ENCODE measurements at regions not wholly inside any gene's neighbourhood (a gene's known extent, or its start where the extent isn't known, plus 50 kb on each side); places are given as distances from the start of the nearest gene placed in this dataset.

- Histone ChIP-seq H3K27me3 (ENCODE audit: control insufficient read depth, insufficient read depth, low read length) (no peaks in the 10 kb centered on the region), H3K9me3 (ENCODE audit: control insufficient read depth, insufficient read depth, low read depth, low read length) (no peaks in the 10 kb centered on the region), H3K4me3 (ENCODE audit: low read depth in 2 of 2, low read length in 2 of 2) (no peak overlapping the region), H3K36me3 (ENCODE audit: control insufficient read depth, insufficient read depth, low read length) (no peaks in the 10 kb centered on the region), H3K27ac (ENCODE audit: low read length) (no peak overlapping the region), H3K4me1 (ENCODE audit: control insufficient read depth, insufficient read depth, low read length) (no peaks in the 10 kb centered on the region)
- POLR2A ChIA-PET = no interaction called here
- CTCF ChIA-PET = no interaction called here
- TF ChIP-seq, protein P1, sequence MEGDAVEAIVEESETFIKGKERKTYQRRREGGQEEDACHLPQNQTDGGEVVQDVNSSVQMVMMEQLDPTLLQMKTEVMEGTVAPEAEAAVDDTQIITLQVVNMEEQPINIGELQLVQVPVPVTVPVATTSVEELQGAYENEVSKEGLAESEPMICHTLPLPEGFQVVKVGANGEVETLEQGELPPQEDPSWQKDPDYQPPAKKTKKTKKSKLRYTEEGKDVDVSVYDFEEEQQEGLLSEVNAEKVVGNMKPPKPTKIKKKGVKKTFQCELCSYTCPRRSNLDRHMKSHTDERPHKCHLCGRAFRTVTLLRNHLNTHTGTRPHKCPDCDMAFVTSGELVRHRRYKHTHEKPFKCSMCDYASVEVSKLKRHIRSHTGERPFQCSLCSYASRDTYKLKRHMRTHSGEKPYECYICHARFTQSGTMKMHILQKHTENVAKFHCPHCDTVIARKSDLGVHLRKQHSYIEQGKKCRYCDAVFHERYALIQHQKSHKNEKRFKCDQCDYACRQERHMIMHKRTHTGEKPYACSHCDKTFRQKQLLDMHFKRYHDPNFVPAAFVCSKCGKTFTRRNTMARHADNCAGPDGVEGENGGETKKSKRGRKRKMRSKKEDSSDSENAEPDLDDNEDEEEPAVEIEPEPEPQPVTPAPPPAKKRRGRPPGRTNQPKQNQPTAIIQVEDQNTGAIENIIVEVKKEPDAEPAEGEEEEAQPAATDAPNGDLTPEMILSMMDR (IDR thresholded peaks at IDR 0.05) = no peak
- no peak for TF ChIP-seq TCF7L2 (IDR thresholded peaks at IDR 0.05; ENCODE audit: low read depth, low read length)
- TF ChIP-seq SIN3A (IDR thresholded peaks at IDR 0.05; ENCODE audit: borderline replicate concordance, insufficient read depth, low read depth, low read length) = no peak
- no peak for TF ChIP-seq POLR2AphosphoS5 (IDR thresholded peaks at IDR 0.05; ENCODE audit: low read depth, low read length)
- in situ Hi-C loops (cut with HindIII; ENCODE audit: low pct_unique_long_range_greater_than_20kb, low sequenced_read_pairs) (no loop called here), intact Hi-C loops (cut with micrococcal nuclease; ENCODE audit: unreplicated experiment) (no loop called here)
- BruUV-seq (replicated peaks) = no TSS peak
- ATAC-seq (no peak), DNase-seq (ENCODE audit: low read depth, low spot score) (no peak)
These were observed 242.4 kb upstream of the CAMK1G start for GRCh38 chr1:209341146-209341545.

DNA sequence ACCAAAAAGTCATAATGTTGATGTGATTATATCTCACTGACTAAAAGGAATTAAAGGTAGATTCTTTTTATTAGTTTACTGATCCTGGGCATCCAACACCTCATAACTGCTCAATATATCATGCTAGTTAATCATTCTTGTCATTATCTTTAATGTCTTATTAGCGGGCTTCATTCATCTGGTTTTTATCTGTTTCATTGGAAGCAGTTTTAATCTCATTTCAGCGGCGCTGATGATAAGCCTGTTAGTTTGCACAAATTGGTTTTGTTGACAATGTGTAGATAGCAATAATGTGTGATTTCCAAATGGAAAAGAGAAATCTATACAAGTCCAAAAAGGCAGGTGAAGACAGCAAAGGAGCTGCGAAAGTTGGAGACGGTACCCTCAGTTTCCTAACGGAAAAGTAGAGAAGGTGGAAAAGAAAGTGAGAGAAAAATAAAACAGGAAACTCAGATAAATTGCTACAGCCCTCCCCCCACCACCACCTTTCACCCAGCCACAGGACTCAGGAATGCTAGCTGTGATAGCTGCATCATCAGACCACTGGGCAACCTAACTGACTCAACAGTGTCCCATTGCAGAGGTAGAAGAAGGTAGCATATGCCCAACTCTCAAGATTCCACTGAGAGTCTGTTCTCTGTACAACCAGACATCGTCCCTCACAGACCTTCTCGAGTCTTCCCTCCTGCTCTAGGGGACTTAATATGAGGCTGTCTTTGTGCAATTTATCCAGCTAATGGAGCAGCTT, 241.7 kb upstream of the CAMK1G start:
- H3K27ac ChIP-seq (ENCODE audit: low read length) = no peak overlapping the region
- H3K4me1 ChIP-seq (ENCODE audit: control insufficient read depth, insufficient read depth, low read length) = no peaks in the 10 kb centered on the region
- ChIA-PET CTCF (no interaction called here), POLR2A (no interaction called here)
- H3K4me3 ChIP-seq (ENCODE audit: low read depth in 2 of 2, low read length in 2 of 2) = no peak overlapping the region
- no peaks in the 10 kb centered on the region for H3K36me3 ChIP-seq (ENCODE audit: control insufficient read depth, insufficient read depth, low read length)
- H3K9me3 ChIP-seq (ENCODE audit: control insufficient read depth, insufficient read depth, low read depth, low read length) = no peaks in the 10 kb centered on the region
- no TSS peak for BruUV-seq (replicated peaks)
- TF ChIP-seq TCF7L2 (IDR thresholded peaks at IDR 0.05; ENCODE audit: low read depth, low read length) (no peak), POLR2AphosphoS5 (IDR thresholded peaks at IDR 0.05; ENCODE audit: low read depth, low read length) (no peak), SIN3A (IDR thresholded peaks at IDR 0.05; ENCODE audit: borderline replicate concordance, insufficient read depth, low read depth, low read length) (no peak)
- TF ChIP-seq, protein P2, sequence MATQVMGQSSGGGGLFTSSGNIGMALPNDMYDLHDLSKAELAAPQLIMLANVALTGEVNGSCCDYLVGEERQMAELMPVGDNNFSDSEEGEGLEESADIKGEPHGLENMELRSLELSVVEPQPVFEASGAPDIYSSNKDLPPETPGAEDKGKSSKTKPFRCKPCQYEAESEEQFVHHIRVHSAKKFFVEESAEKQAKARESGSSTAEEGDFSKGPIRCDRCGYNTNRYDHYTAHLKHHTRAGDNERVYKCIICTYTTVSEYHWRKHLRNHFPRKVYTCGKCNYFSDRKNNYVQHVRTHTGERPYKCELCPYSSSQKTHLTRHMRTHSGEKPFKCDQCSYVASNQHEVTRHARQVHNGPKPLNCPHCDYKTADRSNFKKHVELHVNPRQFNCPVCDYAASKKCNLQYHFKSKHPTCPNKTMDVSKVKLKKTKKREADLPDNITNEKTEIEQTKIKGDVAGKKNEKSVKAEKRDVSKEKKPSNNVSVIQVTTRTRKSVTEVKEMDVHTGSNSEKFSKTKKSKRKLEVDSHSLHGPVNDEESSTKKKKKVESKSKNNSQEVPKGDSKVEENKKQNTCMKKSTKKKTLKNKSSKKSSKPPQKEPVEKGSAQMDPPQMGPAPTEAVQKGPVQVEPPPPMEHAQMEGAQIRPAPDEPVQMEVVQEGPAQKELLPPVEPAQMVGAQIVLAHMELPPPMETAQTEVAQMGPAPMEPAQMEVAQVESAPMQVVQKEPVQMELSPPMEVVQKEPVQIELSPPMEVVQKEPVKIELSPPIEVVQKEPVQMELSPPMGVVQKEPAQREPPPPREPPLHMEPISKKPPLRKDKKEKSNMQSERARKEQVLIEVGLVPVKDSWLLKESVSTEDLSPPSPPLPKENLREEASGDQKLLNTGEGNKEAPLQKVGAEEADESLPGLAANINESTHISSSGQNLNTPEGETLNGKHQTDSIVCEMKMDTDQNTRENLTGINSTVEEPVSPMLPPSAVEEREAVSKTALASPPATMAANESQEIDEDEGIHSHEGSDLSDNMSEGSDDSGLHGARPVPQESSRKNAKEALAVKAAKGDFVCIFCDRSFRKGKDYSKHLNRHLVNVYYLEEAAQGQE (IDR thresholded peaks at IDR 0.05; ENCODE audit: insufficient read depth in 1 of 2, low read depth in 2 of 2, low read length in 1 of 2) = no peak
- TF ChIP-seq, protein P1 (IDR thresholded peaks at IDR 0.05) = no peak
- ATAC-seq (no peak), DNase-seq (ENCODE audit: low read depth, low spot score) (no peak)
- in situ Hi-C loops (cut with HindIII; ENCODE audit: low pct_unique_long_range_greater_than_20kb, low sequenced_read_pairs) (no loop called here), intact Hi-C loops (cut with micrococcal nuclease; ENCODE audit: unreplicated experiment) (no loop called here)
- H3K27me3 ChIP-seq (ENCODE audit: control insufficient read depth, insufficient read depth, low read length) = no peaks in the 10 kb centered on the region
